DOHH2 (cell line): ENCODE measurements at regions not wholly inside any gene's neighbourhood (a gene's known extent, or its start where the extent isn't known, plus 50 kb on each side); places are given as distances from the start of the nearest gene placed in this dataset.

Experiments
- H3F3A ChIP-seq: fragments of 200-600 bp; sonication (generic), shearing (Covaris generic); 2 replicates; pipeline ENCODE4 v1.6.0; 2016; ENCODE audit warnings: antibody characterized with exemption, mild to moderate bottlenecking; ENCODE audit not compliant: control insufficient read depth, insufficient read depth
- H3K27ac ChIP-seq: fragments of 200-600 bp; sonication (generic); 2 replicates; pipeline ENCODE4 v1.5.1; 2014; ENCODE audit warnings: low read depth, mild to moderate bottlenecking, low read length, moderate library complexity
- H3K27me3 ChIP-seq: fragments of 200-600 bp; sonication (generic); 2 replicates; pipeline ENCODE4 v1.6.1; 2014; ENCODE audit warnings: mild to moderate bottlenecking, low read length, mixed read lengths; ENCODE audit not compliant: control insufficient read depth
- H3K36me3 ChIP-seq: fragments of 200-600 bp; sonication (generic); 2 replicates; pipeline ENCODE4 v1.6.1; 2014; ENCODE audit warnings: mild to moderate bottlenecking, low read length, moderate library complexity, mixed read lengths; ENCODE audit not compliant: control insufficient read depth
- H3K4me1 ChIP-seq: fragments of 200-600 bp; sonication (generic); 2 replicates; pipeline ENCODE4 v1.6.1; 2014; ENCODE audit warnings: mild to moderate bottlenecking, low read length, mixed read lengths; ENCODE audit not compliant: control insufficient read depth
- H3K4me2 ChIP-seq: fragments of 200-600 bp; sonication (generic); 2 replicates; pipeline ENCODE4 v1.6.0; 2014; ENCODE audit warnings: mild to moderate bottlenecking, low read length, moderate library complexity
- H3K4me3 ChIP-seq: fragments of 200-600 bp; sonication (generic); 2 replicates; pipeline ENCODE4 v1.5.1; 2014; ENCODE audit warnings: mild to moderate bottlenecking, low read length, mixed read lengths
- H3K79me2 ChIP-seq: fragments of 200-600 bp; sonication (generic); 2 replicates; pipeline ENCODE4 v1.6.1; 2014; ENCODE audit warnings: mild to moderate bottlenecking, low read length, mixed read lengths; ENCODE audit not compliant: control insufficient read depth
- H3K9me2 ChIP-seq: fragments of 200-600 bp; sonication (generic); replicated peaks from 2 replicates; pipeline ENCODE4 v1.6.1; 2014; ENCODE audit warnings: mild to moderate bottlenecking, low read length, mixed read lengths; ENCODE audit not compliant: control insufficient read depth
- H3K9me3 ChIP-seq: fragments of 200-600 bp; sonication (generic); 2 replicates; pipeline ENCODE4 v1.6.1; 2014; ENCODE audit warnings: antibody characterized with exemption, low read length, mixed read lengths; ENCODE audit not compliant: control insufficient read depth, insufficient read depth
- H4K20me1 ChIP-seq: fragments of 200-600 bp; sonication (generic); 2 replicates; pipeline ENCODE4 v1.6.0; 2014; ENCODE audit warnings: low read depth, mild to moderate bottlenecking, antibody characterized with exemption, low read length, moderate library complexity; ENCODE audit not compliant: control insufficient read depth, insufficient read depth
- EZH2phosphoT487 ChIP-seq: fragments of 200-600 bp; sonication (generic); IDR thresholded peaks from 2 replicates; pipeline ENCODE4 v1.6.1; 2017; ENCODE audit warnings: borderline replicate concordance, mild to moderate bottlenecking, antibody characterized with exemption, low read length, moderate library complexity, mixed read lengths
- TF ChIP-seq, protein P1 (sequence below): fragments of 200-600 bp; sonication (generic); IDR thresholded peaks from one replicate; pipeline ENCODE4 v1.5.1; 2014; ENCODE audit warnings: antibody characterized with exemption, mild to moderate bottlenecking, low read depth, low read length; ENCODE audit not compliant: poor library complexity, severe bottlenecking

DNA sequence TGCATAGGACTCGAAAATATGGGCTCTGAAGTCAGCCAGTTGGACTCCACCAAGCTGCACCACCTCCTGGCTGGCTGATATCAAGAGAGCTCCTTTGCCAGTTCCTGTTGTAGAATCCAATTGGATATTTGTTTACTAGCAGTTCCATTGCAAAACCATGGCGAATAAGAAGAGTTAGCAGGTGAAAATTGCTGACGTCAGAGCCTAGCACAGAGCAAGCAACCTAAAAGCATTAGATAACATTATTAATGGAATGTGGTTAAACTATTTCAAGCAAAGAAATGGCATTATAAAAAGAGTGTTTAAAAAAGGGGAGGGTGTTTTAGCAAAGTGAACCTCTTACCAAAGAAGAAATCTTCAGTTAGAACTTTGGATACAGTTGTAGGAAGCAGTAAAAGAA is 1816.3 kb upstream of the TENM3 start:
- TF ChIP-seq EZH2phosphoT487 = no peak
- TF ChIP-seq, protein P1, sequence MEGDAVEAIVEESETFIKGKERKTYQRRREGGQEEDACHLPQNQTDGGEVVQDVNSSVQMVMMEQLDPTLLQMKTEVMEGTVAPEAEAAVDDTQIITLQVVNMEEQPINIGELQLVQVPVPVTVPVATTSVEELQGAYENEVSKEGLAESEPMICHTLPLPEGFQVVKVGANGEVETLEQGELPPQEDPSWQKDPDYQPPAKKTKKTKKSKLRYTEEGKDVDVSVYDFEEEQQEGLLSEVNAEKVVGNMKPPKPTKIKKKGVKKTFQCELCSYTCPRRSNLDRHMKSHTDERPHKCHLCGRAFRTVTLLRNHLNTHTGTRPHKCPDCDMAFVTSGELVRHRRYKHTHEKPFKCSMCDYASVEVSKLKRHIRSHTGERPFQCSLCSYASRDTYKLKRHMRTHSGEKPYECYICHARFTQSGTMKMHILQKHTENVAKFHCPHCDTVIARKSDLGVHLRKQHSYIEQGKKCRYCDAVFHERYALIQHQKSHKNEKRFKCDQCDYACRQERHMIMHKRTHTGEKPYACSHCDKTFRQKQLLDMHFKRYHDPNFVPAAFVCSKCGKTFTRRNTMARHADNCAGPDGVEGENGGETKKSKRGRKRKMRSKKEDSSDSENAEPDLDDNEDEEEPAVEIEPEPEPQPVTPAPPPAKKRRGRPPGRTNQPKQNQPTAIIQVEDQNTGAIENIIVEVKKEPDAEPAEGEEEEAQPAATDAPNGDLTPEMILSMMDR = no peak
- Histone ChIP-seq H3K27me3 (no peaks in the 10 kb centered on the region), H3K4me1 (peaks cover 21% of the 10 kb centered on the region), H3K4me3 (no peak overlapping the region), H3K36me3 (no peaks in the 10 kb centered on the region), H3F3A (no peaks in the 10 kb centered on the region), H3K27ac (no peak overlapping the region), H3K79me2 (no peaks in the 10 kb centered on the region), H4K20me1 (no peaks in the 10 kb centered on the region), H3K9me3 (no peaks in the 10 kb centered on the region), H3K9me2 (no peaks in the 10 kb centered on the region), H3K4me2 (no peak overlapping the region)

DNA sequence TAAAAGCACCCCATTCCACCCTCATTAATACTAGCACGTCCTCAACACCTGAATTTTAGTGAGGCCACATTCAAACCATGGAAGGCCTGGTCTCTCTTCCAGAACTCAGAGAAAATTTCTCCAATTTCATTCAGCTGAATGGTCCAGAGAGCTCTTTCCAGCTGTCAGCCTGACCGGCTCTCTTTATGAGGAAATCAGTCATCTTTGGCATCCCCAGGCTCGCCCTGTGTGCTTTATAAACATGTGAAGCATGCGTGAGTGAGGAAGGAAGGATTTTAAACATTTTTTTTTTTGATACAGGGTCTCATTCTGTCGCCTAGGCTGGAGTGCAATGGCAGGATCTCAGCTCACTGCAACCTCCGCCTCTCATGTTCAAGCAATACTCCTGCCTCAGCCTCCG is 1812.9 kb upstream of the TENM3 start:
- no peak for TF ChIP-seq EZH2phosphoT487
- TF ChIP-seq, protein P1 = no peak
- Histone ChIP-seq H3K9me2 (no peaks in the 10 kb centered on the region), H3K79me2 (no peaks in the 10 kb centered on the region), H3F3A (no peaks in the 10 kb centered on the region), H3K27ac (no peak overlapping the region), H3K36me3 (no peaks in the 10 kb centered on the region), H3K4me2 (no peak overlapping the region), H4K20me1 (no peaks in the 10 kb centered on the region), H3K4me3 (no peak overlapping the region), H3K27me3 (no peaks in the 10 kb centered on the region), H3K4me1 (no peaks in the 10 kb centered on the region), H3K9me3 (no peaks in the 10 kb centered on the region)

DNA sequence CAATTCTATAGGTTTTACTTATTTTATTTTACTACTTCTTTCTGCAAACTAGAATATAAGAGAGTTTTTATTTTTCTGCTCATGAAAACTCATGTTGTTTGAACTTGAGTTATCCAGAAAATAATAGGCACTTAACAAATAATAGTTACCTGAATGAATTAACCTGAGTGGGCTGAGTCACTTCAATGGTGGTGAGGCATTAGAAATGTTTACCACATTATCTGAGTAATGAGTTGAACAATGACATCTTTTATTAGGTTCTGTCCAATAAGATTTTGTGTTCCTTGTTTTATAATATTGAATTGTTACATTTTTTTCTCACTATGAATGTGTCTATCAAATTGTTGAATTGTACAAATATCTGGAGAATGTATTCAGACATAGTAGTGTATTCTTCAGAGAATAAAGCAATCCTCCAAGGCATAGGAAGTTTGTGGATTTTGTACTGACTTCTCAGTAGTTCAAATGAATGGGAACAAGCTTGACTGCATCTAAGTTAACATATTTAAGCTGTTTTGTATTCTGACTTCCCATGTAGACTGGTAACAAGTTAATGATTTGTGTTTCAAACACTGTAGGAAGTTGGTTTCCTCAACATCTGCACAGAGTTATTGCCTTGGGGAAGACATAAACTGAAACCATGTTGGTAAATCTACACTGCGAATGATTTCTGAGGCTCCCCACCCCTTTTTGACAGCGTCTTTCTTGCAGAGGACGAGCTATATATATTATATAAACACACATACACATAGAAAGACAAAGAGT is 1808.9 kb upstream of the TENM3 start:
- TF ChIP-seq EZH2phosphoT487 = no peak
- TF ChIP-seq, protein P1 = no peak
- Histone ChIP-seq H3K9me2 (no peaks in the 10 kb centered on the region), H3F3A (no peaks in the 10 kb centered on the region), H3K79me2 (no peaks in the 10 kb centered on the region), H3K27me3 (no peaks in the 10 kb centered on the region), H4K20me1 (no peaks in the 10 kb centered on the region), H3K9me3 (no peaks in the 10 kb centered on the region), H3K4me1 (no peaks in the 10 kb centered on the region), H3K27ac (no peak overlapping the region), H3K4me3 (no peak overlapping the region), H3K4me2 (no peak overlapping the region), H3K36me3 (no peaks in the 10 kb centered on the region)
